NCI-H524 treated with DMSO at 0.1 percent for 48 hours (cell line): ENCODE measurements at regions not wholly inside any gene's neighbourhood (a gene's known extent, or its start where the extent isn't known, plus 50 kb on each side); places are given as distances from the start of the nearest gene placed in this dataset.

Experiments
- DNase-seq: peaks from one replicate; lab custom pipeline; 2025; lab: John Stamatoyannopoulos, UW

DNA sequence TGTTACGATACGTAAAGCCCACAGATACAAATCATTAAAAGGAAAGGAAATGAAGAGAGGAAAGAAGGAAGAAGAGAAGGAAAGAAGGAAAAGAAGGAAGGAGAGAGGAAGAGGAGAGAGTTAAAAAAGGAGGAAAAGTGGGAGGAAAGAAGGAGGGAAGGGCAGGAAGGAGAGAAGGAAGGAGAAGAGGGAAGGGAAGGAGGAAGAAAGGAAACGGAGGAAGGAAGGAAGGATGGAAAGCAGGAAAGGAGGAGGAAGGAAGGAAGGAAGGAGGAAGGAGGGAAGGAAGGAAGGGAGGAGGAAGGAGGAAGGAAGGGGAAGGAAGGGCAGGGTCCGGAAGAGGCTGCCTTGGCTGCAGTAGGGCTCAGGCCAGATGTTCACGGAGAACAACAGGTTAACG is 95.2 kb downstream of the ENGASE start:
- DNase-seq, result no peak

DNA sequence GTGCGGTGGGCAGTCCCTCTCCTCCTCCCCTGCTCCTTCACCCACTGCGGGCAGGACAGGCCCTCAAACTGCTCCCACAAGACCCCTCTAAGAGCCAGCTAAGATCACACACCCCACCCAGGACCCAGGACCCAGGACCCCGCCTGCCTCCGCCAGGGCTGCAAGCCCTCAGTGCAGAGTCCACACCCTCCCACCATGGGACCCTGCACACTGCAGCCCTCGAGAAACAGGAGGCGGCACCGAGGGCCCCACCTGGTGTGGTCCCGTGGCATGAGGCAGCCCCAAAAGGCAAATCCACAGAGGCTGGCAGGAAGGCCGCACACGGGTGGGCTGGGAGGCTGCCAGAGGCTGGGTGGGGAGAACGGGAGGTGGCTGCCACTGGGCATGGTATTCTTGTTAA is 94.7 kb downstream of the ENGASE start:
- no peak for DNase-seq

DNA sequence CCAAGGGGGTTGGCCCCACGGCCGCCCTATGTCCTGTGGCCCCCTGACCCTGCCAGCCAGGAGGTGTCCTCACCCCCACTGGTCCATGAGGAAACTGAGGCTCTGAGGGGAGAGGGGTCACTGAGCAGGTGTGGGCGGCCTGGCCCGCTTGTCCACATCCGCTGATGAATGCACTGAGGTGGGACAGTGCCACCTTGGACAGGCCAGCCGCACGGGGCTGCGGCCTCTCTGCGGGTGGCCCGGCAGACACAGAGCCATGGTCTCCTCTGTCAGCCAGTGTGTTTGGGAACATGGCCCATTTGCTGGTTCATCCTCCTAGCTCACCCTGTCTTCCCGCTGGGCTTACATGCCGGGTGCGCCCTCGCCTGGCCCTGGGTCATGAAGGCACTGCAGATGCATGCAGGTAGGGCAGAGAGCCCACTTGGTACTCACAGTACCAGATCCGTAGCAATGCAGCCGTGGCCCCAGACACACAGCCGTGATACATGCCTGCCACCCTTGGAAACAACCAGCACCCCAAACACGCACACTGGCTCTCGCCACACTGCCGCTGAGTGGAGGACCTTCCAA is 93.9 kb downstream of the ENGASE start:
- DNase-seq, result no peak

DNA sequence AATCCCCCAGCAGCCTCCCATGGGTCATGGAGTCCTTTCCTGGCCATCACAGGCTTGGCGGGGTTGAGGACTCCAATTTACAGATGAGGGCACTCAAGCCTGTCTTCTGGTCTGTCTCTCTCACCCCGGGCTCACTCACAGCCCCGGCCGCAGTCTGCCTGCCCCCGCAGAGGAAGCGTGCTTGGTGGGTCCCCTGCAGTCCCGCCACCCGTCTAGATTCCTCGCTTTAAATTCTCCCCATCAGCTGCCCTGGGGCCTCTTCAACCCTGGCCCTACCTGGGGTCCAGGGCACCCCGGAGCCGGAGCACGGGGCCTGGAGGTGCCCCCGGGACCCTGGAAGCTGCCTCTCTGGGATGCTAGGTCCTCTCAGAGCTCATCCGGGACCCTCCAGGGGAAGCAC is 92.9 kb downstream of the ENGASE start:
- DNase-seq, result no peak

DNA sequence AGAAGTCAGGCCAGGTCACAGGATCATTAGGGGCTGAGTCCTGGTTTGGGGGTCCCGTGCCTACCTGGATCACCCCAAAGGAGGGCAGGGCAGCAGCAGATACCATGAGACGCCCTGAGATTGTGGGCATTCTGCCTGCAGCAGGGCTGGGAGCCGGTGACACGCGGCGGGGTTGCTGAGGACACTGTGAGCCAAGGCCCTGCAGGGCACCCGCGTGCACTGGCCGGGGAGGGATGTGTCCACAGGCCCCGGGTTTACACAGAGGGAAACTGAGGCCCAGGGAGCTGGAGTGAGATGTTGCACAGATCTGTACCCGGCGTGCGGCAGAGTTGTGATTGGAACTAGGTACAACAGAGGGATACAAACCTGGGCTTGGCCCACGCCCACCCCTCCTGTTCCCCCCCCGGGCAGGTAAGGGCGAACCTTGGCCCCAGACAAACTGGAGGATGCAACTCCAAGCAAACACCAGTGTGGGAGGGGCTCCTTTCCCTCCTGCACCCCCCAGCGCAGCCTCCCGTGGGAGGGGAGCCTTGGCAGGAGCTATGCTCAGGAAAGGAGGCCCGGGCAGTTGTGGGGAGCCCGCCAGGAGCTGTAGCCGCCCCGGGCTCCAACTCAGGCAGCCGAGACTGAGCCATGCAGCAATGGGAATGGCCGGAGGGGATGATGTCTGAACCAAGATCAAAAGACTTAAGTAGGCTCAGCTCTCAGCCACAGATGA is 91.3 kb downstream of the ENGASE start:
- DNase-seq, result no peak

DNA sequence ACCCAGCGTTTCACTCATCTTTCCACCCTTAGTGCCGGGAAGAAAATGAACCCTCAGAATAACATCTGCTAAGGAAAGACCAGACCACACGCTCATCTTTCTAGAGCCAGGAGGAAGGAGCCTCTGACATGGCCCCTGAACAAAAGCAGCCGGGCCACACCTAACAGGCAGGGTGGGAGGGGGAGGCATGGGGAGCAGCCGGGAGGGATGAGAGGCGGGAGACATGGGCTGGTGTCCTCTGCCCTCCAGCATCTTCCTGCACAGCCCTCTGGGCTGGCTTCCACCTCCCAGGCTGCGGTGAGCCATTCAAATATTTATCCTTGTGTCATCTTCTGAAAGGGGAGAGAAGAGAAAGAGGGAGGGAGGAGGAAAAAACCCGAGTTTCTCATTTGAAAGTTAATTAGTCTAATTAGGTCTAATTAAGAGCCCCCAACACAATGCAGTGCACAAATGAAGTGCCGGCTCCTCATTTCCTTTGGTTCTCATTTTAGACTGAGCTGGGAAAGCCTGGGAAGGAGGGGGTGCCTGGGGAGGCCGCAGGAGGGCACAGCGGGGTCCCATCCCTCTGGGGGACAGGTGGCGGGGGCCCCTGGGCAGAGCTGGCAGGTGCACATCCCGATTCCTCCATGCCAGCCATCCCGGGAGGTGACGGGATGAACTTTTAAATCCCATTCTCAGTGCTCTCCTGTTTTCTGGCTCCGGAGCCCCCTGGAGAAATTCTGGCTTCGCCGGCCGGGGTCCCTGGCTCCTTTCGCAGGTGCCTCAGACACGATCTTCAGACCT is 90.5 kb downstream of the ENGASE start:
- no peak for DNase-seq

DNA sequence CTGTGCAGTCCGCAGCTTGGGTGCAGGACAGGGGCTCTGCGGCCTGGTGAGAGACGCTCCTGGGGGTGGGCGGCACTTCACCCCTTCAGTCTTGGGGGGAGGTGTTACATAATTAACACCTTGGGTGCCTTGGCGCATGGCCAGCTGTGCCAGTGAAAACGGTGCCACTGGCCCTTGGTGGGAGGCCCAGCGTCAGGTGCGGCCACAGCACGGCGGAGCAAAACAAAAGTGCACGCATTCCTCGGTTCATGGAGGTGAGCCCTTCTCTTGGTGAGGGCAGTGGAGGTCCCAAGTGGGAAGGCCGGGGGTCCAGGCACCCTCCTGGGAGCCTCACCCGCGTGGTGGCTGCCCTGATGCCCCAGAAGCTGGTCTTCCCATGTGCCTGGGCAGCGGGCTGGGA is 89.8 kb downstream of the ENGASE start:
- DNase-seq, result no peak

DNA sequence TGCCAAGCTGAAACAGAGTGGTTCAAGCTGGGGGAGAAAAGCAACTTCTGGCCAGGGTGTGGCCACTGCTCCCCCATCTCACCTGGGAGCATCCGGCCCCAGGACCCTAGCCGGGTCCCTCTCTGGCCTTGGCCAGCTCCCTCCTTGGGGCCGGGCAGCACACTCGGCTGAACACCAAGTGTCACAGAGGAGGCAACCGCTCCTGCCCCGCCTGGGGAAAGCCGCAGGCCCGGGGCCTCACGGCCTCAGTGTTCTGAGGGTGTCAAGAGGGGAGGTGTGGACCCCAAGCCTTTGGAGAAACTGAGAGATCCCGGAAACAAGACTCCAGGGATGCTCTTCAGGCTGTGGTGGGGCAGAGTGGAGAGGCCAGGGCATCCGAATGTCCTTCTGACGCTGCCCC is 88.4 kb downstream of the ENGASE start:
- DNase-seq, result no peak

DNA sequence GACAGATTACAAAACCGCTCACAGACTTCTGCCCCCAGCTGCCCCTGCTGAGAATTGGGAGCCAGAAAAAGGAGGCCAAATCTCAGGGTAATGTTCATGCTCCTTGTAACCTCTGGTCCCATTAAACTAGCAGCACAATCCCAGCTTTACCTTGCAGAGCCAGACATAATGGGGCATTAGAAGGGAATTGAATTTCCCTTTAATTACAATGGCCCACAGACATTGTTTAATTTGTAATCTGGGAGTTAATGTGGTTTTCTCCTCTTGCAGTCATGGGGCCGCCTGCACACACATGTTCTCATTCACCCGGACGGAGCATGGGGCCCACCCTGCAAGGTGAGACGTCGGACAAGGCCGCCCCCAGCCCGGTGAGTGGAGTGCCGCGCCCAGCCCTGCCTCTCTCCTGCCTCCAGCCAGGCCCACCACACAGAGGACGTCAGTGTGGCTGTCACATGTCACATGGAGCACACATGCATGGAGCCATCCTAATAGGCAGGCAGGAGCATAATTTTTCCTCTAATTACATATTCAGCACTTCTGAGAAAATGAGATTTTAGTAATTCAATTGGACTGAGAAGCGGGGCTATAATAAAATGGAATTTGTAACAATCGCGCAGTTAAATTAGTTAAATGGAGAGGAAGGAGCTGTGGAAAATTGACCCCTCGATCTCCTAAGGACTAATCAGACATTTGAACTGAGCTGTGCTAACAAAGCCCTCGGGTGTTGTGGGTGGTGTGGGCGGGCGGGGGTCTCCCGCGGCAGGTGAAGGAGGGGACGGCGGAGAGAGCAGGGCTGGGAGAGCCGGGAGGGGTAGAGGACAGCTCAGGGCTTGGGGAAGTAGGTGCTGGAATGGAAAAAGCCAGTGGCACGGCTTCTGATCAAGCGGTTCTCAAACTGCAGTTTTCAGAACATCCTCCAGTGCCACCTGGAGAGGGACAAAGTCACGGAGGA is 87.7 kb downstream of the ENGASE start:
- DNase-seq, result no peak

DNA sequence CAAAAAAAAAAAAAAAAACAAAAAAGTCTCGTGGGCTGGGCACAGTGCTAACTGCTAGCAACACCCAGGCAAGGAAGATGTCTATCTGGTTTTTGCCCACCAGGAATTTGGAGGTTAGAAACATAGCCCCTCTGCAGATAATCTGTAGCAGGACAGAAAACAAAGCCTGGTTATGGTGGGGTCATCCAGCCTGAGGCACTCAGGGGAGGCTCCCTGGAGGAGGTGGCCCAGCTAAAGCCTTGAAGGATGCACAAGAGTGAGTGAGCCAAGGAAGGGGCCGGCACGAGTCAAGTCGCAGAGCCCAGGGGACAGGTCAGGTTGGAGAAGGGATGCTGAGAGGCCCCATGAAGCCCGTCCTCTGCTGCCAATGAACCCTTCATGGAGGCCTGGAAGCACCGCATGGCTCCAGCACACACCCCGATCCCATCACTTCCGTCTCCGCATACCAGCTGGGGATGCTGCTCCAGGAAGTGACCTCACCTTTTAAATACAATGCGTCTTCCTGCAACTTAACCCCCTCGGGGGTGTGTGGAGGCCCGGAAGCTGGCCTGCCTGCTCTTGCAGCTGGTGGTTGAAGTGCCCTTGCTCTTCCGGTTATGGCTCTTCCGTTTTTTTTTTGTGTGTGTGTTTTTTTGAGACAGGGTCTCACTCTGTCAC is 86.5 kb downstream of the ENGASE start:
- no peak for DNase-seq

DNA sequence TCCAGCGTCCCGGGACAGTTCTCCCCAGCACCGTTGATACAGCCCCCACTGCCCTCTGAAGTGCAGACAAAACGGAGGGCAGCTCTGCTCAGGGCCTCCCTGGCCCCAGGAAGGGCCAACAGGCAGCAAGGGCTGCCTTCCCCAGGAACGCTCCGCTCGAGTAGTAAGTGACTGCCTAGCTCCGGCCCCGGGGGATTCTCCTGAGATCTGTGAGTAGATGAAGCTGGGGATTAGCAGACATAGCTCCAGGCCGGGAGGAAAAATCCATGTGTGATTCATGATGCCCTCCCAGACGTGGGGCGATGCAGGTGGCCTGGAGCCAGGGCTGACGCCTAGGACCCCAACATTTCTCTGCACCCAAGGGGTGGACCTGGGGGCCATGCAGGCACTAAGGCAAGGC is 85.3 kb downstream of the ENGASE start:
- no peak for DNase-seq

DNA sequence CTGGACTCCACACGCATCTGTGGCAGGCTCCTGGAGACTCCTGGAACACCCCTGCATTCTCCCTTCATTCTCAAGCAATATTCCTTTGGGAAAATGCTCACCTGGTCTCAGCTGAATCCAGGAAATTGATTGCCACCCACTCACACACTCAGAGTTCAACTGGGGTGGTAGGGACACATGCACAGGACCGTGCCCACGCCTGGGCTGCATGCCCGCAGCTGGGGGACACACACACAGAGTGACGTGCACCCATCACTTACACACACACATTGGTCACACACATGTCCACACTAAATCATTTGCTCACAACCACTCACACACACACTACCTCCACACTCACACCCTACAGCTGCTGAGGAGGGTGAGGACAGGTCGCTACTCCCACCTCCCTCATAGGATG is 84.8 kb downstream of the ENGASE start:
- no peak for DNase-seq

DNA sequence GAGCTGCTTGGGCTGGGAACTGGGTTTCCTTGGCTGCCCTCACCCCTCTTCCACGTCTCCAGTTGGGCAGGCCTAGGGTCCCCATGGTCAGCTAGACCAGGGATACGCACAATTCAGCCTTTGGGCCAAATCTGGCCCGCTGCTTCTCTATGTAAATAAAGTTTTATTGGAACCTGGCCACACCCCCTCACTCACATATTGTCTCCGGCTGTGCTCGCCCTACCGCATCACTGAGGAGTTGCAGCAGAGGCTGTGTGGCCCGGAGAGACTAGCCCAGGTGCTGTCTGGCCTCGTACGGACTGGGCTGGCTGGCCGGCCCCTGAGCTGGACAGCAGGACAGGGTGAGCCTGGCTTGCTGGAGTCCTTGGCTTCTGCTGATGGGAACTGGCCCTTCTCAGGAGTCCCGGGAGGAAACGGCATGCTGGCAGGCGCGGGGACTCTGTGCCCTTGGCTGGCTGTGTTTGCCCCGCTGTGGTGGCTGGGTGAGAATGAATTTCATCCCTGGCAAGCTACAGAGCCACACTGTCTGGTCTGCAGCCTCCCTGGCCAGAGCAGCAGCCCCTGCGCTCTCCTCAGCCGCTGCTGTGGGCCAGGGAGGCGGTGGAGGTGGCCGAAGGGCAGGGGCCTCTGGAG is 82.0 kb downstream of the ENGASE start:
- no peak for DNase-seq

DNA sequence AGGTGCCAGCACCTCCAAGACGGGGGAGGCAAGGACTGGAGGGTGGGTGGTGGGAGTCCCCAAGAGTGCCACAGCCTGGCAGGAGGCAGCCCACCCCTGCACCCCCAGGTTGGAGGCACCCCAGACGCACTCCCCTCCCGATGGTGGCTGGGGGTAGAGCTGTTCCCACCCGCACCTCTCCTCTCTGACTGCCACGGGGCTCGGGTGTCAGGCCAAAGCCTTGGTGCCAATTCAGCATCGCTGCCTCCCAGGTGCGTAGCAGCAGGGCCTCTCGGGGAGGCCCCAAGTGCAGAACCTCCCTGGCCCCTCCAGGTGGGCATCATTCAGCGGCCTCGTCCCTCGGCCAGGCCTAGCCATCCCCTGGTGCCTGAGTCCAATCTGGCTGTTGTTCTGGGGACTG is 81.1 kb downstream of the ENGASE start:
- DNase-seq, result no peak

DNA sequence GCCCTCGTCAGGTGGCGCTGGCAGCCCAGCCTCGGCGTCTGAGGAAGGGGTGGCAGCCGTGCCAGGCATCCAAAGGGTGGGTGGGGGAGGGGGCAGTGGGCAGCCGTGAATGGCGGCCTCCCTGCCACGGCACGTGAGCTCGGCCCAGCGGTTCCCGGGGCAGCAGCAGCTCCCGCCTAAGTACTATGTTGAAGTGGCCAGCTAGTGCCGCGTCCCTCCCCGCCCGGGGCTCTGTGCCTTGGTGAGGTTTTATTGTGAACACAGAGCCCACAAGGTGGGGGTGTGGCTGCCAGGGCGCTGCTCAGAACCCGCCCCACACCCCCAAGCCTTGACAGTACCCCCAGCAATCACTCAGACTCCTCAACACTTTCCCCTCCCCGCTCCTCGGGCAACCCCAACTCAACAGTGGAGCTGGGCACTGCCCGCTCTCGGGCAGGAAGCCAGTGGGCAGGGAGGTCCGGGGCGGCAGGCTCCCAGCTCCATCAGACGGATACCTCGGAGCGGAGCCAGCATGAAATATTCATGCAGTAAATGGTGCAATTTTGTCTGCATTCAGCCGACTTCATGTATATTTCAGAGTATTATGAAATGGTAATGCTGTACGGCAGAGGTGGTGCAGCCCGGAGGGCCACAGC is 80.4 kb downstream of the ENGASE start:
- DNase-seq, result no peak

DNA sequence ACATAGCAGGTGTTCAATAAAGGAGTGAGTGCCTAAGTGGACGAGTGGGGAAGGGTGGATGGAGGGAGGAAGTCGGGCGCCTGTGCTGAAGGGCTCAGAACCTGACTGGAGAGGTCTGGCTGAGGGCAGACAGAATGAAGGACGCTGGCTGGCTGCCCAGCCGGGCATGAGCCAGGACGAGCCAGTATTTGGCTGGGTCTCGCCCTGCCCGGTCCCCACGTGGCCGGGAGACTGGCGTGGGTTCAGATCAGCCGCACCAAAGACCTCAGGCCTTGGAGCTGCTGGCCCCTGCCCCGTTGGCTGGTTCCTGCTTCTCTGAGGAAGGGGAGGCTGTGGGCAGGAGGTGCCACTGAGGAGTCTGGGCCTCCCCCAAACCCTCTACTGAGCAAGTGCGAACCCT is 79.8 kb downstream of the ENGASE start:
- no peak for DNase-seq

DNA sequence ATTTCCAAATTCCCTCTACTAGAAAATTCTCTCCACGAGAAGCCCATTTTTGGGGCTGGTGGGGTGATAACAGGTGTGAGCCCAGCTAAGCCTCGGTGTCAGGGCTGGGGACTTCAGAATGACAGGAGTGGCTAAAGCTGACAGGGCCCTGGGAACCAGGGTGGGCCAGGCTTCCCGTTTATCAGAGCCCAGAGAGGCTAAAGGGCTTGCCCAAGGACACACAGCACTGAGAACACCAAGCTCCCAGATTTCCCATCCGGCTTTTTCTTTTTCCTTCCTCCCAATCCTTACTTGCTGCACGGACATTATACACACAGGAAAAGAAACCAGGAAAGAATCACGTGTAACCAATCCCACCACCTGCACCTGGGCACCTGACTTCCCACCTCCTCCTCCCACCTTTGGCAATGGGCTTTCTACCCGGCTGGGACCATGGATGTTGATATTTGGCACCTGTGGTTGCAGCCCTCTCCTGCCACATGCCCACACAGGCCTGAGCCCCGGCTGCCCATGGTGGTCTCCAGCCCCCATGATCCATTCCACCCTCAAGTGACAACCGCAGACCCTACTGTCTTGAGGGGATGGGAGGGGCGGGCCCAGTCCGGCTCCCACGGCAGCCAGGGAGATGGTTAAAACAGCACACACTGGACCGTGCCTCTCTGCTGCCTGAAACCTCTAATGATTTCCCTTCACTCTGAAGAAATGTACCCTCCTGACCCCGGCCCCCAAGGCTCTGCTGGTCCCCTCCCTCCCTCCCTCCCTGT is 78.9 kb downstream of the ENGASE start:
- DNase-seq, result no peak

DNA sequence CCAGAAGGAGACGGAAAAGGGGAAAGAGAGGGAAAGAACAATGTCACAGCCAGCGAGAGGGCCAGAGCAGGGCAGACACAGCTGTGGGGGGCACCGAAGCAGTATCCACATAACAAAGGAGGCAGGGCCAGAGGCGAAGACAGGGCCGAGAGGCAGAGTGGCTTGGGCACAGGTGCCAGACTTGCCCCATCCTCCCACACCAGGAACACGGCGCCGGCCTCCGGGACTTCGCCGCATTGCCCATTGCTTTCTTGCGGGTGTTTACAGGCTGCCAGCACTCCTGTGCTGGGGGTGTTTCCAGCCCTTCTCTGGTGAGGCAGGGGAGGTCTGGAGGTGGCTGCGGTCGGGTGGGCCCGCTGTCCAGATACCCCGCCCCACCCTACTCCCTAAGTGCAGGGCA is 78.0 kb downstream of the ENGASE start:
- no peak for DNase-seq

DNA sequence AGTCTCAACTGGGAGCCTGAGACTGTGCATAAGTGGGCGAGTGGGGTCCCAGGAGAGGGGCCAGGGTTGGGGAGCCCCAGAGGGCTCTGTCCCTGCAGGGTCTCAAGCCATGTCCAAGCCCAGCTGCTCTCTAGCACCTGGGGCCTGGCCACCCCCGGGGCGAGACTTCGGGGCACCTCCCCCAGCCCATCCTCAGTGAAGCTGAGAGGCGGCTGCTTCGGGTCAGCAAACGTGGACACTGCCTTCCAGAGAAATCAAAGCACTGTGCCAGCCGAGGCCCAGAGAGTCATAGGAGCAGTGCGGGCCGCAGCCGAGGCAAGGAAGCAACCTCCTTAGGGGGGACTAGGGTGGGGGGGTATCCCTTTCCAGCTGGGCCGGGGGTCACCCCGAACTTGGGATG is 77.5 kb downstream of the ENGASE start:
- DNase-seq, result no peak

DNA sequence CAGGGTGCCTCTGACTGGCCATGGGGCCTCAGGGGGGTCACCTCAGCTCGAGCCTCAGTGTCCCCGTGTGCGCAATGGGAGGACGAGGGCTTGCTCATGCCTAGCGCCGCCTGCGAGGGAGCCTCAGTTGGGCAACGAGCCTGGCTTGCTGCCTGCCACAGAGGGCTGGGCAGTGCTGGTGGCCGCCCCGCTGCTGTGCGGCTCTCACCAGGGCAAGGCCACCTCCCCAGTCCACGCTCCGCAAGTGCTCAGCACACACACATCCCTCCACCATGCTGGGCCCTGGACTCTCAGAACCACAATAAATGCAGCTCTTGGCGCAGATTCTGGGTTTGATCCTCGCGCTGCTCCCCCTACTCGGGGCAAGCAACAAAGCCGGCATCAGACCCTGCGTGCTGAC is 76.2 kb downstream of the ENGASE start:
- DNase-seq, result no peak
